Hepatocyte (in vitro differentiated cells): ENCODE measurements at regions not wholly inside any gene's neighbourhood (a gene's known extent, or its start where the extent isn't known, plus 50 kb on each side); places are given as distances from the start of the nearest gene placed in this dataset.

Experiments
- DNase-seq: peaks from one replicate; pipeline ENCODE4 v3.0.0-alpha.2; 2016; ENCODE audit warnings: low spot score
- H2AFZ ChIP-seq: fragments of 200-600 bp; sonication (generic); 2 replicates; pipeline ENCODE4 v1.6.0; 2016; ENCODE audit warnings: antibody characterized with exemption, mild to moderate bottlenecking
- H3K27ac ChIP-seq: fragments of 200-600 bp; sonication (generic); 2 replicates; pipeline ENCODE4 v1.5.1; 2016; ENCODE audit warnings: mild to moderate bottlenecking
- H3K27me3 ChIP-seq: fragments of 200-600 bp; sonication (generic); 2 replicates; pipeline ENCODE4 v1.6.1; 2016
- H3K36me3 ChIP-seq: fragments of 200-600 bp; sonication (generic); replicated peaks from 2 replicates; pipeline ENCODE4 v1.5.1; 2016; ENCODE audit warnings: low read depth; ENCODE audit not compliant: insufficient read depth
- H3K4me1 ChIP-seq: fragments of 200-600 bp; sonication (generic); 2 replicates; pipeline ENCODE4 v1.5.1; 2016; ENCODE audit warnings: mild to moderate bottlenecking, moderate library complexity; ENCODE audit not compliant: insufficient read depth
- H3K4me2 ChIP-seq: fragments of 200-600 bp; sonication (generic); 2 replicates; pipeline ENCODE4 v1.6.0; 2016
- H3K4me3 ChIP-seq: fragments of 200-600 bp; sonication (generic); 2 replicates; pipeline ENCODE4 v1.5.1; 2016; ENCODE audit warnings: mild to moderate bottlenecking
- H3K79me2 ChIP-seq: fragments of 200-600 bp; sonication (generic); 2 replicates; pipeline ENCODE4 v1.6.0; 2017; ENCODE audit warnings: mild to moderate bottlenecking
- H3K9me2 ChIP-seq: fragments of 200-600 bp; sonication (generic); replicated peaks from 2 replicates; pipeline ENCODE4 v1.6.0; 2017; ENCODE audit warnings: mild to moderate bottlenecking; ENCODE audit not compliant: insufficient read depth
- H3K9me3 ChIP-seq: fragments of 200-600 bp; sonication (generic); 2 replicates; pipeline ENCODE4 v1.5.1; 2016; ENCODE audit warnings: low read depth, mild to moderate bottlenecking
- H4K20me1 ChIP-seq: fragments of 200-600 bp; sonication (generic); 2 replicates; pipeline ENCODE4 v1.6.0; 2016; ENCODE audit warnings: mild to moderate bottlenecking; ENCODE audit not compliant: insufficient read depth, poor library complexity, severe bottlenecking
- EZH2 ChIP-seq: fragments of 200-600 bp; sonication (generic); IDR thresholded peaks from 2 replicates; pipeline ENCODE4 v1.6.1; 2016; ENCODE audit warnings: antibody characterized with exemption, mild to moderate bottlenecking, borderline replicate concordance
- EZH2phosphoT487 ChIP-seq: fragments of 200-600 bp; sonication (generic); IDR thresholded peaks from one replicate; pipeline ENCODE4 v1.6.1; 2018; ENCODE audit warnings: antibody characterized with exemption, mild to moderate bottlenecking, low read depth, moderate library complexity; ENCODE audit not compliant: unreplicated experiment, severe bottlenecking
- WGBS: methylation state at CpG from one replicate; pipeline ENCODE4 v1.1.6; 2016; ENCODE audit warnings: low lambda C conversion rate; ENCODE audit errors: missing lambda C conversion rate; 5-methylcytosine and 5-hydroxymethylcytosine counted together
- TF ChIP-seq, protein P1 (sequence below): fragments of 200-600 bp; sonication (generic); IDR thresholded peaks from 2 replicates; pipeline ENCODE4 v1.5.1; 2016; ENCODE audit warnings: antibody characterized with exemption, mild to moderate bottlenecking; ENCODE audit not compliant: poor library complexity

DNA sequence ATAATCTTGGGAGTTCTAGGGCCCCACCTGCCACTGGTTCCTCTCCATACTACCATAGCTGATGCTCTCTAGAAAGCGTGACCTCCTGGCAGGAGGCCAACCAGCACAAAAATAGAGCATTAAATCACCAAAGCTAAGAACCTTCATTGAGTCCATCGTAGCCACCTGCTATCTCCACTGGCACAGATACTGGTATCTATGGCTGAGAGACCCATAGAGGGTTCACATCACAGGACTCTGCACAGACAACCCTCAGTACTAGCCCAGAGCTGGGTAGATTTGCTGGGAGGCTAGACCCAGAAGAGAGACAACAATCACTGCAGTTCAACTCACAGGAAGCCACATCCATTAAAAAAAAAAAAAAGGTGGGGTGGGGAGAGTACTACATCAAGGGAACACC, 509.1 kb downstream of the DTWD2 start:
- Histone ChIP-seq H3K36me3 (no peaks in the 10 kb centered on the region), H4K20me1 (no peaks in the 10 kb centered on the region), H3K9me3 (no peaks in the 10 kb centered on the region), H3K79me2 (no peaks in the 10 kb centered on the region), H3K4me2 (no peak overlapping the region), H3K4me1 (no peaks in the 10 kb centered on the region), H3K27ac (no peak overlapping the region), H3K4me3 (no peak overlapping the region), H3K9me2 (no peaks in the 10 kb centered on the region), H2AFZ (no peak overlapping the region), H3K27me3 (no peaks in the 10 kb centered on the region)
- WGBS: 89% methylated on average over 2 of the region's 2 CpGs
- TF ChIP-seq EZH2 (no peak), EZH2phosphoT487 (no peak)
- TF ChIP-seq, protein P1, sequence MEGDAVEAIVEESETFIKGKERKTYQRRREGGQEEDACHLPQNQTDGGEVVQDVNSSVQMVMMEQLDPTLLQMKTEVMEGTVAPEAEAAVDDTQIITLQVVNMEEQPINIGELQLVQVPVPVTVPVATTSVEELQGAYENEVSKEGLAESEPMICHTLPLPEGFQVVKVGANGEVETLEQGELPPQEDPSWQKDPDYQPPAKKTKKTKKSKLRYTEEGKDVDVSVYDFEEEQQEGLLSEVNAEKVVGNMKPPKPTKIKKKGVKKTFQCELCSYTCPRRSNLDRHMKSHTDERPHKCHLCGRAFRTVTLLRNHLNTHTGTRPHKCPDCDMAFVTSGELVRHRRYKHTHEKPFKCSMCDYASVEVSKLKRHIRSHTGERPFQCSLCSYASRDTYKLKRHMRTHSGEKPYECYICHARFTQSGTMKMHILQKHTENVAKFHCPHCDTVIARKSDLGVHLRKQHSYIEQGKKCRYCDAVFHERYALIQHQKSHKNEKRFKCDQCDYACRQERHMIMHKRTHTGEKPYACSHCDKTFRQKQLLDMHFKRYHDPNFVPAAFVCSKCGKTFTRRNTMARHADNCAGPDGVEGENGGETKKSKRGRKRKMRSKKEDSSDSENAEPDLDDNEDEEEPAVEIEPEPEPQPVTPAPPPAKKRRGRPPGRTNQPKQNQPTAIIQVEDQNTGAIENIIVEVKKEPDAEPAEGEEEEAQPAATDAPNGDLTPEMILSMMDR: no peak
- no peak for DNase-seq

GRCh38 chr5:118478852-118479251, 509.5 kb downstream of the DTWD2 start:
- Histone ChIP-seq H3K27ac (no peak overlapping the region), H3K9me3 (no peaks in the 10 kb centered on the region), H3K4me3 (no peak overlapping the region), H4K20me1 (no peaks in the 10 kb centered on the region), H3K4me1 (no peaks in the 10 kb centered on the region), H3K9me2 (no peaks in the 10 kb centered on the region), H3K27me3 (no peaks in the 10 kb centered on the region), H3K79me2 (no peaks in the 10 kb centered on the region), H2AFZ (no peak overlapping the region), H3K36me3 (no peaks in the 10 kb centered on the region), H3K4me2 (no peak overlapping the region)
- WGBS: 89% methylated on average over 8 of the region's 8 CpGs
- no peak for TF ChIP-seq EZH2phosphoT487
- TF ChIP-seq EZH2: no peak
- TF ChIP-seq, protein P1: no peak
- DNase-seq: no peak

GRCh38 chr5:118468085-118468484, 520.3 kb downstream of the DTWD2 start:
- Histone ChIP-seq H2AFZ (no peak overlapping the region), H3K4me2 (no peak overlapping the region), H3K4me3 (no peak overlapping the region), H3K79me2 (no peaks in the 10 kb centered on the region), H3K36me3 (no peaks in the 10 kb centered on the region), H3K4me1 (no peaks in the 10 kb centered on the region), H4K20me1 (no peaks in the 10 kb centered on the region), H3K9me2 (no peaks in the 10 kb centered on the region), H3K27me3 (no peaks in the 10 kb centered on the region), H3K27ac (no peak overlapping the region), H3K9me3 (no peaks in the 10 kb centered on the region)
- TF ChIP-seq EZH2 (no peak), EZH2phosphoT487 (no peak)
- TF ChIP-seq, protein P1: no peak
- DNase-seq: no peak

- TF ChIP-seq EZH2phosphoT487 (no peak), EZH2 (no peak)
- TF ChIP-seq, protein P1: no peak
These were observed 521.2 kb downstream of the DTWD2 start for GRCh38 chr5:118467103-118467502.

More at GRCh38 chr5:118467103-118467502, 521.2 kb downstream of the DTWD2 start:
- no peak overlapping the region for H3K27ac ChIP-seq
- DNase-seq: no peak
- H3K36me3 ChIP-seq: no peaks in the 10 kb centered on the region
- H3K4me3 ChIP-seq: no peak overlapping the region
- H4K20me1 ChIP-seq: no peaks in the 10 kb centered on the region
- H3K9me2 ChIP-seq: no peaks in the 10 kb centered on the region
- H3K9me3 ChIP-seq: no peaks in the 10 kb centered on the region
- H3K4me1 ChIP-seq: no peaks in the 10 kb centered on the region
- 73% methylated on average over 3 of the region's 3 CpGs for WGBS
- no peaks in the 10 kb centered on the region for H3K79me2 ChIP-seq
- no peaks in the 10 kb centered on the region for H3K27me3 ChIP-seq
- H3K4me2 ChIP-seq: no peak overlapping the region
- H2AFZ ChIP-seq: no peak overlapping the region
